HG03196 (cell line): ENCODE measurements at regions not wholly inside any gene's neighbourhood (a gene's known extent, or its start where the extent isn't known, plus 50 kb on each side); places are given as distances from the start of the nearest gene placed in this dataset.

ENCODE experiments used
- ATAC-seq: cut with Tn5 transposase; IDR thresholded peaks from one replicate; pipeline ENCODE4 v1.9.1; 2021; ENCODE audit not compliant: unreplicated experiment

- ATAC-seq: no peak
Observed at GRCh38 chr3:115518100-115518852, 105.0 kb upstream of the GAP43 start.

- ATAC-seq: no peak
Observed at GRCh38 chr3:115520241-115520640, 103.1 kb upstream of the GAP43 start.

- no peak for ATAC-seq
Observed at GRCh38 chr3:115520651-115521245, 102.6 kb upstream of the GAP43 start.

GRCh38 chr3:115523458-115523857, 99.9 kb upstream of the GAP43 start:
- no peak for ATAC-seq

GRCh38 chr3:115524549-115524948, 98.8 kb upstream of the GAP43 start:
- ATAC-seq: no peak

- no peak for ATAC-seq
Observed at GRCh38 chr3:115525731-115526130, 97.6 kb upstream of the GAP43 start.

GRCh38 chr3:115533218-115533617, 90.1 kb upstream of the GAP43 start:
- ATAC-seq: no peak

- no peak for ATAC-seq
Observed at GRCh38 chr3:115536171-115536570, 87.1 kb upstream of the GAP43 start.

- no peak for ATAC-seq
Observed at GRCh38 chr3:115537669-115538068, 85.6 kb upstream of the GAP43 start.

- no peak for ATAC-seq
Observed at GRCh38 chr3:115547207-115547606, 76.1 kb upstream of the GAP43 start.

GRCh38 chr3:115548611-115549010, 74.7 kb upstream of the GAP43 start:
- ATAC-seq: no peak

- no peak for ATAC-seq
Observed at GRCh38 chr3:115549071-115549470, 74.2 kb upstream of the GAP43 start.

- no peak for ATAC-seq
Observed at GRCh38 chr3:115550285-115550761, 73.0 kb upstream of the GAP43 start.

GRCh38 chr3:115551016-115551415, 72.3 kb upstream of the GAP43 start:
- ATAC-seq: no peak

- ATAC-seq: no peak
Observed at GRCh38 chr3:115552007-115552406, 71.3 kb upstream of the GAP43 start.

- no peak for ATAC-seq
Observed at GRCh38 chr3:115553796-115554486, 69.4 kb upstream of the GAP43 start.

GRCh38 chr3:115554487-115554807, 68.9 kb upstream of the GAP43 start:
- ATAC-seq: no peak

- ATAC-seq: no peak
Observed at GRCh38 chr3:115562636-115563267, 60.6 kb upstream of the GAP43 start.

- no peak for ATAC-seq
Observed at GRCh38 chr3:115563984-115564383, 59.3 kb upstream of the GAP43 start.

- no peak for ATAC-seq
Observed at GRCh38 chr3:115571413-115571812, 51.9 kb upstream of the GAP43 start.
